SU-DHL-6 (cell line): ENCODE measurements at regions not wholly inside any gene's neighbourhood (a gene's known extent, or its start where the extent isn't known, plus 50 kb on each side); places are given as distances from the start of the nearest gene placed in this dataset.

ENCODE experiments used
- EZH2phosphoT487 ChIP-seq: fragments of 200-600 bp; sonication (generic), shearing (Covaris generic); conservative IDR thresholded peaks from 2 replicates; pipeline ENCODE4 v1.6.1; 2018; ENCODE audit warnings: mild to moderate bottlenecking, antibody characterized with exemption, low read length, moderate library complexity, mixed read lengths
- TF ChIP-seq, protein P1 (sequence below): fragments of 200-600 bp; sonication (generic); IDR thresholded peaks from one replicate; pipeline ENCODE4 v1.5.1; 2017; ENCODE audit warnings: antibody characterized with exemption, mild to moderate bottlenecking, low read length, moderate library complexity; ENCODE audit not compliant: insufficient read depth, poor library complexity, severe bottlenecking

- TF ChIP-seq, protein P1, sequence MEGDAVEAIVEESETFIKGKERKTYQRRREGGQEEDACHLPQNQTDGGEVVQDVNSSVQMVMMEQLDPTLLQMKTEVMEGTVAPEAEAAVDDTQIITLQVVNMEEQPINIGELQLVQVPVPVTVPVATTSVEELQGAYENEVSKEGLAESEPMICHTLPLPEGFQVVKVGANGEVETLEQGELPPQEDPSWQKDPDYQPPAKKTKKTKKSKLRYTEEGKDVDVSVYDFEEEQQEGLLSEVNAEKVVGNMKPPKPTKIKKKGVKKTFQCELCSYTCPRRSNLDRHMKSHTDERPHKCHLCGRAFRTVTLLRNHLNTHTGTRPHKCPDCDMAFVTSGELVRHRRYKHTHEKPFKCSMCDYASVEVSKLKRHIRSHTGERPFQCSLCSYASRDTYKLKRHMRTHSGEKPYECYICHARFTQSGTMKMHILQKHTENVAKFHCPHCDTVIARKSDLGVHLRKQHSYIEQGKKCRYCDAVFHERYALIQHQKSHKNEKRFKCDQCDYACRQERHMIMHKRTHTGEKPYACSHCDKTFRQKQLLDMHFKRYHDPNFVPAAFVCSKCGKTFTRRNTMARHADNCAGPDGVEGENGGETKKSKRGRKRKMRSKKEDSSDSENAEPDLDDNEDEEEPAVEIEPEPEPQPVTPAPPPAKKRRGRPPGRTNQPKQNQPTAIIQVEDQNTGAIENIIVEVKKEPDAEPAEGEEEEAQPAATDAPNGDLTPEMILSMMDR = no peak
- TF ChIP-seq EZH2phosphoT487 = no peak
Observed at GRCh38 chr4:121239951-121240350, 75.8 kb upstream of the TNIP3 start.
